ENCODE measurements at regions not wholly inside any gene's neighbourhood (a gene's known extent, or its start where the extent isn't known, plus 50 kb on each side); places are given as distances from the start of the nearest gene placed in this dataset.

DNA sequence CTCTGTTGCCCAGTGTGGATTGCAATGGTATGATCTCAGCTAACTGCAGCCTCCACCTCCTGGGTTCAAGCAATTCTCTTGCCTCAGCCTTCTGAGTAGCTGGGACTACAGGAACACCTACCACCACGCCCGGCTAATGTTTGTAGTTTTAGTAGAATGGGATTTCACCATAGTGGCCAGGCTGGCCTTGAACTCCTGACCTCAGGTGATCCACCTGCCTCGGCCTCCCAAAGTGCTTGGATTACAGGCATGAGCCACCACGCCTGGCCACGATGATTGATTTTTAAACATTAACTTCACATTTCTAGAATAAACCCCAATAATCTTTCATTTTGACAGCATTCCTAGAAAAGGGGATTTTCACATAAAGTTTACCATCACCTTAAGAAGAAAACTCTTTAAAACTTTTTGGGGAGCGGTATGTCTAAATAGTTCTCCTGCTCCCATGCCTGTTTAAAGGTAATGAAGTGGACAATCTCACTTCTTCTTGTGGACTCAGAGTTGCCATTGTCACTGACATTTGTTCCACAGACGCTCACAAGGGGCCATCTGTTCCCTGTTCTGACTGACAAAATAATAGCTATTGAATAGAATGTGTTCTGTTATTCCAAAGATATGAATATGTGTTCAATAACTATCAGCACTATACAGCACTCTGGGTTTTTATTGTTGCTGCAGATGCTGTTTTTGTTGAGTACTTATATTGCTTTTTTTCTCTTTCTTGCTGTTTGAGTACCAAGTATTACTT lies 66.1 kb upstream of the C1QTNF9B start:
- TF ChIP-seq, protein P1, sequence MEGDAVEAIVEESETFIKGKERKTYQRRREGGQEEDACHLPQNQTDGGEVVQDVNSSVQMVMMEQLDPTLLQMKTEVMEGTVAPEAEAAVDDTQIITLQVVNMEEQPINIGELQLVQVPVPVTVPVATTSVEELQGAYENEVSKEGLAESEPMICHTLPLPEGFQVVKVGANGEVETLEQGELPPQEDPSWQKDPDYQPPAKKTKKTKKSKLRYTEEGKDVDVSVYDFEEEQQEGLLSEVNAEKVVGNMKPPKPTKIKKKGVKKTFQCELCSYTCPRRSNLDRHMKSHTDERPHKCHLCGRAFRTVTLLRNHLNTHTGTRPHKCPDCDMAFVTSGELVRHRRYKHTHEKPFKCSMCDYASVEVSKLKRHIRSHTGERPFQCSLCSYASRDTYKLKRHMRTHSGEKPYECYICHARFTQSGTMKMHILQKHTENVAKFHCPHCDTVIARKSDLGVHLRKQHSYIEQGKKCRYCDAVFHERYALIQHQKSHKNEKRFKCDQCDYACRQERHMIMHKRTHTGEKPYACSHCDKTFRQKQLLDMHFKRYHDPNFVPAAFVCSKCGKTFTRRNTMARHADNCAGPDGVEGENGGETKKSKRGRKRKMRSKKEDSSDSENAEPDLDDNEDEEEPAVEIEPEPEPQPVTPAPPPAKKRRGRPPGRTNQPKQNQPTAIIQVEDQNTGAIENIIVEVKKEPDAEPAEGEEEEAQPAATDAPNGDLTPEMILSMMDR (IDR thresholded peaks at IDR 0.05; ENCODE audit: poor library complexity, severe bottlenecking) = no peak
- TF ChIP-seq RAD21 (conservative IDR thresholded peaks at IDR 0.05) (no peak), SMC3 (conservative IDR thresholded peaks at IDR 0.05; ENCODE audit: poor library complexity) (no peak), EZH2 (IDR thresholded peaks at IDR 0.05; ENCODE audit: borderline replicate concordance, insufficient read depth, low read length, poor library complexity, severe bottlenecking) (no peak), EP300 (conservative IDR thresholded peaks at IDR 0.05; ENCODE audit: poor library complexity, severe bottlenecking) (no peak), TAF1 (IDR thresholded peaks at IDR 0.05; ENCODE audit: low read depth) (no peak)

Data from neural cell (in vitro differentiated cells).